Kidney (tissue), 13 donors: ENCODE measurements at regions not wholly inside any gene's neighbourhood (a gene's known extent, or its start where the extent isn't known, plus 50 kb on each side); places are given as distances from the start of the nearest gene placed in this dataset.

Experiments used
- DNase-seq, 5 donors: peaks; one replicate each; pipeline ENCODE4 v3.0.0-alpha.2; 2013 to 2020
- FAIRE-seq: peaks from 2 replicates; lab custom pipeline; 2012; peaks lifted over from hg19 to GRCh38; lab: Jason Lieb, UNC
- H3K27ac ChIP-seq, 2 donors: one replicate each; pipeline ENCODE4 v1.7.0; 2013; ENCODE audit warnings: low read depth in 2 of 2, low read length in 2 of 2, inconsistent platforms in 1 of 2
- H3K27me3 ChIP-seq: one replicate; pipeline ENCODE4 v1.7.1; 2013; ENCODE audit warnings: low read length, inconsistent platforms; ENCODE audit not compliant: control insufficient read depth, insufficient read depth
- H3K36me3 ChIP-seq, 3 donors: one replicate each; pipeline versions ENCODE4 v1.7.0 to v1.7.1; 2013; ENCODE audit warnings: low read length in 3 of 3, control low read depth in 1 of 3, inconsistent platforms in 1 of 3; ENCODE audit not compliant: insufficient read depth in 3 of 3, control insufficient read depth in 2 of 3
- H3K4me1 ChIP-seq, 3 donors: one replicate each; pipeline versions ENCODE4 v1.7.0 to v1.7.1; 2013; ENCODE audit warnings: low read length in 3 of 3, inconsistent platforms in 1 of 3, low read depth in 1 of 3; ENCODE audit not compliant: control insufficient read depth in 2 of 3, insufficient read depth in 2 of 3
- H3K4me3 ChIP-seq, 3 donors: one replicate each; pipeline versions ENCODE4 v1.7.0 to v1.8.1; 2013; ENCODE audit warnings: low read length in 3 of 3, control low read depth in 1 of 3, inconsistent platforms in 1 of 3
- H3K9ac ChIP-seq, 3 donors: one replicate each; pipeline versions ENCODE4 v1.7.0 to v1.7.1; 2013; ENCODE audit warnings: low read length in 3 of 3, control low read depth in 1 of 3, inconsistent platforms in 1 of 3
- H3K9me3 ChIP-seq, 3 donors: one replicate each; pipeline versions ENCODE4 v1.7.0 to v1.7.1; 2013; ENCODE audit warnings: low read length in 3 of 3, control low read depth in 1 of 3, inconsistent platforms in 1 of 3; ENCODE audit not compliant: control insufficient read depth in 2 of 3, insufficient read depth in 1 of 3
- intact Hi-C: fragments of 100-400 bp; cut with DNase I; formaldehyde crosslinking; loops from one replicate; pipeline ENCODE4 v1.11.1; 2022
- TF ChIP-seq, protein P1 (sequence below): IDR thresholded peaks from 3 replicates; pipeline ENCODE4 v1.5.1; 2012; ENCODE audit warnings: mild to moderate bottlenecking, moderate library complexity, borderline replicate concordance; ENCODE audit not compliant: insufficient read depth; ENCODE audit errors: extremely low read depth
- donor health status: control.
- donor health status: control.
- donor health status: control.
- donor health status: control.
- donor health status: control.
- donor health status: DM: yes; HTN: yes; CAD: no.
- donor health status: Normal renal cell carcinoma (clear cell type).

DNA sequence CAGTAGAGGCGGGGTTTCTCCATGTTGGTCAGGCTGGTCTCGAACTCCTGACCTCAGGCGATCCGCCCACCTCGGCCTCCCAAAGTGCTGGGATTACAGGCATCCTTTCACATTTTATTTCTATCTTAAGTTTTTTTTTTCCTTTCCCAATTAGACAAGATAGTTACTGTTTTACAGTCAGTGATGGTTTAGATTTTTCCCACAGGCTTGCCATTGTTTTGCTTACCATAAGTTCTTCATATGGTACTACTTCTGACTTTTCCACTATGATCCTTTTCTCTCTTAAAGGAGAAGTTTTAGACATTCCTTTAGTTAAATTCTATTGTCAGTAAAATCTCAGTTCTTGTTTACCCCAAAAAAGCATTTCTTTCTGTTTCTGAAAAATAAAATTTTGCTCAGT is 462.6 kb downstream of the CENPC start:
- Histone ChIP-seq H3K36me3 (no peaks in the 10 kb centered on the region), H3K4me1 (no peaks in the 10 kb centered on the region), H3K9me3 (no peaks in the 10 kb centered on the region), H3K9ac (no peak overlapping the region), H3K27ac (no peak overlapping the region), H3K27me3 (no peaks in the 10 kb centered on the region), H3K4me3 (no peak overlapping the region)
- TF ChIP-seq, protein P1, sequence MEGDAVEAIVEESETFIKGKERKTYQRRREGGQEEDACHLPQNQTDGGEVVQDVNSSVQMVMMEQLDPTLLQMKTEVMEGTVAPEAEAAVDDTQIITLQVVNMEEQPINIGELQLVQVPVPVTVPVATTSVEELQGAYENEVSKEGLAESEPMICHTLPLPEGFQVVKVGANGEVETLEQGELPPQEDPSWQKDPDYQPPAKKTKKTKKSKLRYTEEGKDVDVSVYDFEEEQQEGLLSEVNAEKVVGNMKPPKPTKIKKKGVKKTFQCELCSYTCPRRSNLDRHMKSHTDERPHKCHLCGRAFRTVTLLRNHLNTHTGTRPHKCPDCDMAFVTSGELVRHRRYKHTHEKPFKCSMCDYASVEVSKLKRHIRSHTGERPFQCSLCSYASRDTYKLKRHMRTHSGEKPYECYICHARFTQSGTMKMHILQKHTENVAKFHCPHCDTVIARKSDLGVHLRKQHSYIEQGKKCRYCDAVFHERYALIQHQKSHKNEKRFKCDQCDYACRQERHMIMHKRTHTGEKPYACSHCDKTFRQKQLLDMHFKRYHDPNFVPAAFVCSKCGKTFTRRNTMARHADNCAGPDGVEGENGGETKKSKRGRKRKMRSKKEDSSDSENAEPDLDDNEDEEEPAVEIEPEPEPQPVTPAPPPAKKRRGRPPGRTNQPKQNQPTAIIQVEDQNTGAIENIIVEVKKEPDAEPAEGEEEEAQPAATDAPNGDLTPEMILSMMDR, result no peak
- DNase-seq, result no peak
- intact Hi-C loops, result no loop called here
- no peak for FAIRE-seq

DNA sequence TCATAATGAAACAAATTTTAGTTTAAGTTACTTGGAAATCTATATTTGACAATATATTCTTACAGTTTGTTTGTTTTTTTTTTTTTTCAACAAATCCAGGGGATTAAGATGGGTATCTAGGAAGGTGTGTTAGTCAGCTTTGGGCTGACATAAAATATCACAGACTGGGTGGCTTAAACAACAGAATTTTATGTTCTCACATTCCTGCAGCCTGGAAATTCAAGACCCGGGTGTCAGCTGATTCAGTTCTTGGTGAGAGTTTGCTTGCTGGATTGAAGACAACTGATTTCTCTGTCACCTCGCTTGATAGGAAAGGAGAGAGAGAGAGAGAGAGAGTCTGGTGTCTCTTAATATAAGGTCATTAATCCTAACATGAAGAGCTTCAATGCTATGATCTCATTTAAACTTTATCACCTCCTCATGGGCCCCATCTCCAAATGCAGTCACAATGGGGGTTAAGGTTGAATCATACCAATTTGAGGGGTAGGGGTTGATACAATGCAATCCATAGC is 465.2 kb downstream of the CENPC start:
- FAIRE-seq, result no peak
- TF ChIP-seq, protein P1, result no peak
- intact Hi-C loops, result no loop called here

DNA sequence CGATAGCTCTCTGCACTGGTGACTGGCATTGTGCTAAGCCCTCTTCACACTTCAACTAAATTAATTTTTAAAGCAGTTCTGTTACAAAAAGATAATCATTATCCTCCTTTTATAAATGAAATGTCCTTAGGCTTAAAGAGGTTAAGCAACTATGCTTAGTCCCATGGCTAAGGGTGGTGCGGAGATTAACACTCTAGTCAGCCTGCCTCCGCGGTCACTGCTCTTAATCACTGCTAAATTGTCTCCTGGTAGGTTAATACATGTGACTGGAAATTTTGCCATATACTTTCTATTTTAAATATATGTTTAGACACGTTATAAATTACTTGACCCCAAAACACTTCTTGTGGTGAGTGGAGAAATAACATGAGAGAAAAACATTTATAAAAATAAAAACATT is 473.7 kb downstream of the CENPC start:
- Histone ChIP-seq H3K36me3 (no peaks in the 10 kb centered on the region), H3K27me3 (no peaks in the 10 kb centered on the region), H3K4me1 (no peaks in the 10 kb centered on the region), H3K9ac (no peak overlapping the region), H3K9me3 (no peaks in the 10 kb centered on the region), H3K4me3 (no peak overlapping the region), H3K27ac (no peak overlapping the region)
- DNase-seq, result no peak
- TF ChIP-seq, protein P1, result no peak
- intact Hi-C loops, result no loop called here
- FAIRE-seq, result no peak

More for the DNA sequence above, 465.2 kb downstream of the CENPC start:
- Histone ChIP-seq H3K27me3 (no peaks in the 10 kb centered on the region), H3K4me3 (no peak overlapping the region), H3K9ac (no peak overlapping the region), H3K36me3 (no peaks in the 10 kb centered on the region), H3K9me3 (no peaks in the 10 kb centered on the region), H3K27ac (no peak overlapping the region), H3K4me1 (no peaks in the 10 kb centered on the region)
- DNase-seq, result peak in 2 of 5 donors; percentile 10 to 18

DNA sequence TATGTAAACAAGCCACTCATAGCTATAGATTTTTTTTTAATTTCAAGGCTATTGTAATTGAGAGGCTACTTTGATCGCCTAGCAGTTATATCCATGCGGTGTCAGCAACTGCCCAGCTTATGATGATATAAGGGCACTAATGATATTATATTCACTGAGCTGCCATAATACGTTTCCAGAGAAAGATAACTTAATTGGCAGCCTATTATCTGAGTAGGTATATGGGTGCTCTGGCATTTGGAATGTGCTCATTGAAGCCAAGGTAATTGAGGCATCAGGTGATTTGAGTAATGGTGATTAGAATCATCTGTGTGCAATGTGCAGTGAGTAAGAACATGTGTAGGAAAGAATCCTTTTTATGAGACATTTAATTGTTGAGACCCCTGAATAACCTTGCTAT is 490.0 kb downstream of the CENPC start:
- H3K4me1 ChIP-seq, result no peaks in the 10 kb centered on the region
- H3K27ac ChIP-seq, result no peak overlapping the region
- no peaks in the 10 kb centered on the region for H3K36me3 ChIP-seq
- FAIRE-seq (no peak), DNase-seq (no peak)
- TF ChIP-seq, protein P1, result no peak
- intact Hi-C loops, result no loop called here
- no peak overlapping the region for H3K9ac ChIP-seq
- H3K4me3 ChIP-seq, result no peak overlapping the region
- H3K9me3 ChIP-seq, result no peaks in the 10 kb centered on the region
- no peaks in the 10 kb centered on the region for H3K27me3 ChIP-seq
